ENCODE measurements at regions not wholly inside any gene's neighbourhood (a gene's known extent, or its start where the extent isn't known, plus 50 kb on each side); places are given as distances from the start of the nearest gene placed in this dataset.

DNA sequence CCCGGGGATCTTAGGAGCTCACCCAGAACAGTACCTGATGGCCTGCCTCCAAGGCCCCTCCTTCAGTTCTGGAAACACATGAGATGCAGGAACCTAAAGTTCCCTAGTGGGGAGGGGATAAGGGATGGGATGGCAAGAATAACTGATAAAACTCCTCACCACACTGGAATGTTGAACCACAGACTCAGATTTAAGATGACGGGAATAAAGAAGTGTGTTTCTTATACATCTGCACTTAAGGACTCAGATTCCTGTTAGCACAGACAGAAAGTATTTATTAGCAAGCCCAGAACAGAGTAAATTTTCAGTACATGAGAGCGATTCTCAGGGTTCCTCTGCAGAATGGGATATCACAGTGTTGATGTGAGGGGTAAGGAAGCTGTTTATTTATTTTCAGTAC, 245.2 kb downstream of the TLE3 start:
- DNase-seq = no peak

DNA sequence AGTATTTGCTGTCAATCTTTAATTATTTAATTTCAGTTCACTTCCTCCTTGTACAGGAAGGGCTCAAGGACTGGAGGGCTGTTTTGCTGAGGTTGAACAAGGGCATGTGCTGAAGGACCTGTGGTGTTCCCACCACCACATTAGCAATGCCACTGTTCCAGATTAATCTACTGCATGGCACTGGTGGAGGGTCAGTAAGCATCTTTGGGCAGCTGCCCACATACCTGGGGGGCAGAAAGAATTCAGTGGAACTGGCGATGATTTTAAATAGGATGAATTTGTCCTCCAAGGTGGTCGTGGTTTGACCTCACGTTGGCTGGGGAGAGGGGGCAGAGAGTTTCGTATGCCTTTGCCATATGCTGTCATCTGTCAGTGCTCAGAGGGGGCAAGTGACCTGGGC, 244.8 kb downstream of the TLE3 start:
- DNase-seq = no peak

DNA sequence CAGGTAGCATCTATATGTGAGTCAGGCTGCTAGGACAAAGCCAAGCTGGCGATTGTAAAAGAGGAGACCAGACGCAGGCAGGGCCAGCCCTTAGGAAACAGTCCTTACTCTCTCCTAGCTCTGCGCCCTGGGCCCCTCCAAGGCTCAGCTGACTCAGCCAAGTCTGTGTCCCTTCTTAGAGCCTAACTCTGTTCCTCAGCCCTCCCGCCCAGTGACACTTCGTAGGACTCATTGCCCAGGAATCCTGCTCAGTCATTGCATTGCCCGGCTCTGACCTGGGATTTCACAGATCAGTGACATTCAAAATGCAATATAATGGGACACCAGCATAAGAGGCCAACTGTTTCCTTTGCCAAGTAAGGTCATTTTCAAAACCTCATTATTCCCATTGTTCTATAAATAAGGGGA, 244.2 kb downstream of the TLE3 start:
- no peak for DNase-seq

DNA sequence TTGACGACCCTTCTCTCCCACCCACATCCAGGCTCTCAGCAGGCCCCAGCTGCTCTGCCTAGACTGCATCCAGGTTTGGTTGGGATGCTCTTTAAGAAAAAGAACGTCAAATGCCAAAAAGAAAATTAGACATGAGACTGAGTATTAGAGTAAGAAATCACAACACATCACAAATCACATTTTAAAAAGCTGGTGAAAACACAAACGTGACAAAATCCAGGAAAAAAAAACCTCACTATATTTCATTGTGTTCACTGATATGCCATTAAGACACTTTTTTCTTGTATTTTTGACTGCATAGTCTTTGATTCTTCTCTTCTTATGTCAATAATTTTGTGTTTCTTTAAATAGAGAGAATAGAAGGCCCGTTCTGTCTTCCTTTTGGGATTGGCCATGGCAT, 243.7 kb downstream of the TLE3 start:
- DNase-seq = no peak

DNA sequence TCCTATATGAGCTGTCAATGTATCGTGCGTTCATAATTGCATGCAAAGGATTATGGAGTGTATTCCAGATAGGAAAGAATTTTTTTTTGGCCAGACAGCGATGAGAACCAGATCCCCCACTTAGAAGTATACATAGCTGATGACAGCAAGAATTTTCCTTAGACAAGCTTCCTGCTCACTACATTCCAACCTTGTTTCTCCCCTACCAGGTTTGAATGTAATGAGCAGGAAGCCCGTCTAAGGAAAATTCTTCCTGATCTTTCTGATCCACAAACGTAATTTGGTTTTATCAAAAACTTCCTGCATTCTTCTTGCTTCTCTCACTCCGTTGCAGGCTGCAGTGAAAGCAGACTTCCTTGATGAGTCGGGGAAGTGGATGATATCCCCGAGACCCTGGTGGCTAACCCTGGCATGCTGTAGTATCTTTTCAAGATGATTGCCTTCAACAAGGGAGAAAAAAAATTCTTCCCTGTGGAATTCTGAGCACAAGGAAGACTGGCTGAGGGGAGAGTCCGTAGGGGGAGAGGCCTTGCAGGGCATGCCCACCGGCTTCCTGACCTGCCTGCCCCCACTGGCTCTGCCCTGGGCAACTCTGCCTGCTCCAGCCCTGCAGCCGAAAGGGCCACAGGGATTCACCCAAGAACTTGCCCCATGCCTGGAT, 243.1 kb downstream of the TLE3 start:
- DNase-seq = no peak

DNA sequence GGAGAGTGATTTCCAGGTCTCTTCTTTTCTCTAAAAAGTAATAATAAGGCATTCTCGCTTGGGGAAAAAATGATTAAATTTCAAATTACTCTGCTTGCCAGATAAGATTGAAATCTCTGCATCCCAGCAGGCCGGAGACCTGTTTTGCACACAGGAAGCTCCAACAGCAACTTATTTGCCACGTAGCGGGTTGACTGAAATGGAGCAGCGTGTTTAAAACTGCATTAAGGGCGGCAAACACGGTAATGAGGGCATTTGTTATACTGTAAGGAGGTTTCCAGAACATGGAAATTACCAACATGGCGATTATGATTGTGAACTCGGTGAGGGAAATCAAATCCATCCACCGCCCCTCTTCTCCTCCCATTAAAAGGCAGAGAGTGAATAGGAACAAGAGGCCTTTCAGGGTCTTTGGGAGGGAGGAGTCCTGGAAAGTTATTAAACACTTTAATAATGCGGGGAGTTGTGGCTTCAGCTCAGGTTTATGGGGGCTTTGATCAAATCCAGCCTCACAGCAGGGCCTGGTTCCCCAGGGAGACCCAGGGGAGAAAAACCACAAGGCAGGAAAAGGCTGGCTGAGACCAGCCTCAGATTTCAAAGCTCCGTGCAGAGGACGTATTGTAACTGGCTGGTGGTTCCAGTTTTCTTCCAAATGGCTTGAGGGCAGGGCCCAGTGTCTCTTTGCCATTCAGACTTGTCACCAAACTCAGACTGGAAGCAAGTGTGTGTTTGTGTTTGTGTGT, 242.3 kb downstream of the TLE3 start:
- no peak for DNase-seq

DNA sequence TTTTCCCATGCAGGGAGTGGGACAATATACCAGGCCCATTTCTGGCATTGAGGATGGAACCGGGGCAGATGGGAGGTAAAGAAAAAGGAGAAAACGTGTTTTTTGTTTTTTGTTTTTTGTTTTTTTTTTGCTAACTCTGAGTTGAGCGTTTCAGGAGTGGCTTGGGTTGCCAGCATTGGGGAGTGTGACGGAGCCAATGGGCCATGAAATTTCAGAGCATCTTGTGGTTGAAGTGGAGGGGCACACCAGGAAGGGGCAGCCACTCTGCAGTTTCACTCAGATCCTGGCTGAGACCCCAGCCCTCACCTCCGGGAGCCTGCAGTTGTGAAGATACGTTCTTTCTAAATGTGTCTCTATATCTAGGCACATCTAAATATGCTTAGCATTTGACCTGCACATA, 240.5 kb downstream of the TLE3 start:
- DNase-seq = no peak

DNA sequence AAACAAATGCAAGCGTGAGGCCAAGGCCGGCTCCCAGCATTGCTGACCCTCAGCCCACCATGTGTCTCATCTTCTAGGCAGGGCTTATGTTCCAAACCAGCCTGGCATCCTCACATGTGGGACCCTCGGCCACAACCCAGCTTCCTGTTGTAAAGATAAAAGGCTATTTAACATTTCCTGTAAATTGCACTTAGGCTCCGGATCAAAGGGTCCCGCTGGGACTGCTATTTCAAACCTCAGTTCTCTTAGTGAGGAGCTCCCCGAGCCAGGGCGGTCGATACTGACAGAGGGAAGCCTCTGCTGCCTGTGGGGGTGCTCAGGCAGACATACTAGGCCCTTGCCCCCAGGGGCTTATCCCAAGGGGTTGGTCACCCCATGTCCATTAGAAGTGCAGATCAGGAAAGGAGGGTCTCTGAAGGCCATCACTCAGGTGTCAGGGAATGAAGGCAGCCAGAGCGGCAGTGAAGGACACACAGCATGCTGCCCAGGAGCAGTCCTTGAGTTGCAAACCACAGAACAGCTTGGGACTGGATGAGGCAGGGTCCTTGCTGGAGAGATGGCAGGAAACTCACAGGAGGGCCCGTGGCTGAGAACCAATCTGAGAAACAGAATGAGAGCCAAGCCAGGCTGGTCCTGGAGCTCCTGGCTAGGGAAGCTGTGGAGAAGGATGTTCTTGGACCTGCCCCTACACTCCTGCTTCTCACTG, 239.9 kb downstream of the TLE3 start:
- no peak for DNase-seq

DNA sequence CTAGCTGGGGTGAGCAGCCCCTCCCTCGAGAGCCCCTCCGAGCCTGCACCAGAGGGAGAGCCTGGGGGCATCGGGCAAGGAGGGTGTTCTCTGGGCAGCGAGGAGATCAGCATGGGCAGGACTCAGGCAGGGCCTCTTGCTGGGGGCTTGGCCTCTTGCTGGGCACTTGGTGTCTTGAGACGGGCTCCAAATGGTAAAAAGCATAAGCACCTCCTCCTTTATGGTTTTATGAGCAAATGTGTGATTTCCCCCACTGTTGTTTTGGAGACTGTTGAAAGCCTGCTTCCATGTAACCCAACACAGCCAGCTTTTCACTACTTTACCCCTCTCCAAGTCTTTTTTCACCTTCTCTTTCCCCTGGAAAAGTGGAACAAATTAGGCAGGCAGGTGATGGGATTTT, 239.3 kb downstream of the TLE3 start:
- DNase-seq = no peak

DNA sequence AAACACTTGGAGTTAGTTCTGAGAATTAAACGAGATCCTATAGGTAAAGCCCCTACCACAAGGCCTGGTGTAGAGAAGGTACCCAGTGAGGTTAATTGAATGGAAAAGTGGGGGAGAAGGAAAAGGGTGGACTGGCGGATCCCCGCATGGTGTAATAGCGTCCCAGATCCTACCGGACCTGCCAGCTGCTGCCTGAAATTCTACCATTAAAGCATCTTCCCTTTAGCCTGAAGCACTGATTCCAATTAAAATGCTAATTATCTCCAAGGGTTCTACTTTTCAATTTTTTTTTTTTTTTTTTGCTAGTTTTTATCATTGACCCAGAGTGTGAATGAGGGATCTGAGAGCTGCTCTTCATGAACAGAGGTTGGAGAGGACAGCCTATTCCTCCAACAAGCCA, 237.9 kb downstream of the TLE3 start:
- DNase-seq = no peak

DNA sequence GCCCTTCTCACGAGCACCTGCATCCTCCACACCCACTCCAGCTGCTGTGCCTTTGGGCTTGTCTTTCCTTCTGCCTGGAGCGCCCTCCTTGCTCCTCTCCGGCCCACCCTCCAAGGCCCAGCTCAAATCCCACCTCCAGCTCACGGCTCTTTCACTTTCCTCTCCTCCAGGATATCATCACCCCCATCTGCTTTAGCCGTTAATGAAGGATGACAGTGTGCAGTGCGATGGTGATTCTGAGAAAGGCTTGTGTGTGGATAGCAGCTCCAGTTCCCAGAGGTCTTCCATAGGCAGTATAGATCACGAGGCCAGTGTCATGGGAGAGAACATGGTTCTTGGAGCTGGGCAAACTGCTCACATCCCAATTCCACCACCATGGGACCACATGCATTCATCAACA, 237.4 kb downstream of the TLE3 start:
- DNase-seq = no peak

DNA sequence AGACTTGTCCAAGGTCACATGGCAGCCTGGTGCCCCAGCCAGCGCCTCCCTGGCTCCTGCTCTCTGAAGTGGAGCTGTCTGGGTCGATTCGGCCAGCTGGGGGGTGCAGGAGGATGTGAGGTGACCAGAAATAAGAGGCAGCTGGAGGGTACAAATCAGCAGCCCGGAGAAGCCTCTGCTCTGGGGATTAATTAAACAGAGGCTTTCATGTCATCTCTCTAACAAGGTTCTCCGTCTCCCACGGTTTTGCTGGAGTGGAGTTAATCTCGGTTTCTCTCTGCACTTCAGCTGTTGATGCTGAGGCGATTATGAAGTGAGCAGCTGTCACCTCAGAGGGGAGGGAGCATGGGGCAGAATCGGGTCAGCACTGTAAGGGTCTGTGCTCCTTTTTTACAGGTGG, 236.8 kb downstream of the TLE3 start:
- DNase-seq = no peak

DNA sequence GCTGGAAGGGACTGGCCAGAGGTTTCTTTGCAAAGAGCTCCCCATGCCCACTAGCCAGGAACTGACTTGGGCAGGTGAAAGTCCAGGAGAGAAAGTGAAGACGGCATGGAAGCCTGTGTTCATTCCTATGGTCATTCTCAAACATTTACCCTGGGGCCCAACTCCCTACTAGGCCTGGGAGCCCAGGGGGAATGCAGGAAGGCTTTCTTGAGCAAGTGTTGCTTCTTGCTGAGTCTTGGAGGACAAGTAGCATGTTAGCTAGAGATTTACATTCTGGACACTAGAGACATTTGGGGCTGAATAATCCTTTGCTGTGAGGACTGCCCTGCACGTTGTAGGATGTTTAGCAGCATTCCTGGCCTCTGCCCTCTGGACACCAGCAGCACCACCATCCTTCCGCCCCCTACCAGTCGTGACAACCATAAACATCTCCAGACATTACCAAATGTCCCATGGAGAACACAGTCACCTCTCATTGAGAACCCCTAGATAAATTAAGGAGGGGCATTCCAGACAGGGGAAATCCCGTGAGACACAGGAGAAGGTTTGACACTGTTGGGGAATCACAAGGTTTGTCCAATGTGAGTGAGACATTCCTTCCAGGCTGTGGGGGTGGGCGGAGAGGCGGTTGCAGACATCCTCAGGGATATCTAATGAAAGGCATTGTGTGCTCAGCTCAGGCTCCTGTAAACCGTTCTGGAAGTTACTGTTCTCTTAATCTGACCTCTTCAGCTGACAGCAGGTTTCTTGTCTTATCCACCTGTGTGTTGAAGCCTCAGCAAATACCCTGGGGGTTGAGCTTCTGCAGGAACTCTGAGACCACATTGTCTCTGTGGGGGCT, 236.2 kb downstream of the TLE3 start:
- DNase-seq = no peak

DNA sequence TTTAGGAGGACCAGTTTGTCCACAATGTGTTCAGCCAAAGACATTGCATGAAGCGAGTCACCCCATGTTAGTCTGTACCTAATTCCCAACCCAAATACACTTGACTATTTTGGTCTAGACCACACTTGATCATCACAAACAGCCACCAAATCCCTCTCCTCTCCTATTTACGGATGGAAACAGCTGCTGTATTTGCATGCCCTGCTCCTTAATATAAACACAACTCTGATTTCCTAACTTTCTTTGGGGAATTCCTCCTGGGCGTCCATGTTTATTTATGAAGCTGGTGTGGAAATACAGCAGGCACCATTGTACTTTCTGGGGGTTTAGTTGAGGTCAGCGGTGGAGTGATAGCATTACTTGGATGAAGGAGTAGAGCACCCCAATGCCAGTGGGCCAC, 235.2 kb downstream of the TLE3 start:
- DNase-seq = no peak

DNA sequence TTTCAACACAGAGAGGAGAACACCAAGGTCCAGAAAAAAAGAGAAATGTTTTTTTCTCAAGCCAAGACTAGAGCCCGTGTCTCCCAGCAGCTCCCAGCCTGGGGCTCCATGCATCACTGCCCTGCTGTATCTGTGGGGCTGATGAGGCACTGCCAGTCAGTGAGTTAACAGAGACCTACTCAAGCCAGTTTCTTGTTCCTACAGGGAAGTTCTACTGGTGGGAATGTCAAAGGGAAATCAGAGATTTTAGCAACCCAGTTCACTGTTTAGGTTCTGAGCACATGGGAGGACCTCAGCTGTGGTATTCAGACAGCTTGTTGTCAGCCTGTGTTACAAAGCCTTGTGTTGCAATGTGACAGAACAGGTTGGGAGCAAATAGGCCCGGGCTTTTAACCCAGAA, 234.3 kb downstream of the TLE3 start:
- no peak for DNase-seq

DNA sequence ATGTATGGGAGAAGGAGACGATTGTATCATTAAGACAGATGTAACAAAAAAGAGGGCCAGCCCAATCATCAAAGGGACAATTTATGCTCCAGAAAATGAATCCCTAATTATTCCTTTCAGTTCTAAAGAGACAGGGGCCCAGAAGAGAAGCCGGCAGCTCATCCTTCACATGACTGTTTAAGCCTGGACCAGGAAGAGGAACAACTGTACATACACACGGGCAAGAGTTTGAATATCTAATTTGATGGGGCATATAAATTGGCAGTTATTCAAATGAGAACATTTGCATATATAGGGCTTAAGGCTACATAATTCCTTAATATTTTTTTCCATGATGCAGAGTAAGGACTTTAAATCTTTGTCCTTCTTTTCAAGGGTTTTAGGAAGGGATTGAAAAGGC, 232.3 kb downstream of the TLE3 start:
- DNase-seq = no peak

DNA sequence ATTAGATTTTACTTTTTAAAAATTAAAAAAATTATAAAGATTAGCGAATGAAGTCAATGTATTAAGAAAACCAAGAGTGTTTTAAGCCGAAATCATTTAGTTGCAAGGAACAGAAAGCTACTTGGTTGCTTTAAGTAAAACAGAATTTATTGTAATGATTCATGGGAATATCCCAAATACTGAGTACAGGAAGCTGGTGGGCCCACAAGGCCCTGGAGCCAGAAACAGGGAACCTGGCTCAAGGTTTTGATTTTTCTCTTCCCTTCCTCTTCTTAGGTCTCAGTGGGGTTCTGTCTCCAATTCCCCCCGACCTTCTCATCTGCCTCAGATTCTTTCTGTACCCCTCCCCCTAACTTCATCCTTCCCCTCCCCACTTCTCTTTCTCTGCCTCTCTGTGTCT, 229.0 kb downstream of the TLE3 start:
- DNase-seq = no peak

DNA sequence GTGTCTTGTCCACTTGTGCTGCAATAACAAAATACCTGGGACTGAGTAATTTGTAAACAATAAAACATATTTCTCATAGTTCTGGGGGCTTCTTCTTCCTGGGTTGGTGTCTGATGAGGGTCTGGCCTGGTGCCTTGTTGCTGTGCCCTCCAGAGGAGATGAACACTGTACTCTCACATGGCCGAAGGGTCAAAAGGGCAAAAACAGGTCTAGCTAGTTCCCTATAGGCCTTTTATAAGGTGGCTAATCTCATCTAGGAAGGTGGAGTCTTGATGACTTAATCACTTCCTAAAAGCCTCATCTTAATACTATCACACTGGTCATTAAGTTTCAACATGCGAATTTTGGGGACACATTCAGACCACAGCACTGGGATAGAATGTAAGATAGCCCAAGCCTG, 228.4 kb downstream of the TLE3 start:
- DNase-seq = no peak

DNA sequence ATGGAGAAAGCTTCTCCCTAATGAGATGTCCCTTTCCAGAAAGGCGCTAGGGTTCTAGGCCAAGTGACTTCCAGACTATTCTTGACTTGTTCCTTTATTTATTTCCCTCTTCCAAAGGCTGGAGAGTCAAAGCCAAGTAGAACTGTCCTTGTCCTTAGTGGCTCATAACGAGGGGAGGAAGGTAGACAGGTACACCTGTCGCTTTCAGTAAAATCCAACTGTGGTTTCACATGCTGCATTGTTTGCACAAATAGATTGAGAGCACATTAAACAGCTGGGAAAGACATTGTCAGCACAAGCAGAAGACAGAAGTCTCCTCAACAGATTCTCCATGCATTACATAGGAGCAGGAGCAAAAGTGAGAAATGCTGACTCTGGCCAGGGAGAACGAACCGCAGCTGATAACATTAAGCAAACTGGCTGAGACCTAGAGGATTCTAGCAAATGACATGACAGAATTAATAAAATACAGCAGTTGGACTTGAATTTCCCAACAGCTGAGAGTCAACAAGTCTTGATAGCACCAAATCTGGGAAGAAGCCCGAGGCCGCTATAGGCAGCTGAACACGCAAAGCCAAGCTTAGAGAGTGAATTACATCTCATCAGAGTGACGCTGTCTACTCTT, 227.7 kb downstream of the TLE3 start:
- no peak for DNase-seq

DNA sequence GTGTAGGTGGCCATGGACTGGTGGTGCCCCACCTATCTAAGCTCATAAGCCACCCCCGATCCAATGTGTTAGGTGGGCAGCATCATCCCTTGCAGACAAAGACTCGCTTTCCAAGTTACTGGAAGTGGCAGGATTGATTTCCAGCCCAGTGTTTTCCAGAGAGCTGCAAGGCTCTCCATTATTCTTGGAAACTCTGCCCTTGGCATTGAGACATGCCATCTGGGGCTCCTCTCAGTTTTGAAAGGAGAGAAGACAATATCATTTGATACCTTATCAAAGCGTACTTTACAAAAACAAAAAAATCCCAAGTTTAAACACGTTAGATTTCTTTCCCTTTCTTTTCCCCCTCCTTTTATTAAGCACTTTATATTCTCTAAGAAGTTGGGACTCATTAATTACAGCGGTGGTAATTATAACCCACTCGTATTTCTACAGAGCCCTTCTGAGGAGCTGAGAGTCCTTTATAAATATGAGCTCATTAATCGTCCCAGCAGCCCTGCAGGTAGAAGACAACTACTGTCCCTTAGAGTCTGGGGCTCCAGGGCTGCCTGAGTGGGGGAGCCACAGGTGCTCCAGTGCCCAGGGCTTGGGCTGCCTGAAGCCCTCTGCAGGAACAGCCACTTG, 226.1 kb downstream of the TLE3 start:
- DNase-seq = no peak

DNA sequence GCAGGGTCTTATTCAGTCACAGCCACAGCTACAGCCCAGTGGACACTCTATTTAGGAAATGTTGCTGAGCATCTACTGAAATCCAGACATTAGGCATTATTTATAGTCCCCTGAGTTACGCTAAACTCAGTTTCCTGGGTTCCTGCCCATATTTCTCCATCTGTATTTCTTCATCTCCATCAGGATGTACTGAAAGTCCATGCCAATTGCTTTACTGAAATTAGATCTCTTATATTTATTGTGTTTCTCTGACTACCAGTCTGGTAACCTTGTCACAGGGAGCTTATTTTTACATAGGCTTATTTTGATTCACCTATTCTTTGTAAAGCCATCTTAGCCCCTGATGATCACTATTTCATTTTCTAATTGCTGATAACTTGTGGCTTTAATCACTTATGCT, 223.9 kb downstream of the TLE3 start:
- DNase-seq = no peak

DNA sequence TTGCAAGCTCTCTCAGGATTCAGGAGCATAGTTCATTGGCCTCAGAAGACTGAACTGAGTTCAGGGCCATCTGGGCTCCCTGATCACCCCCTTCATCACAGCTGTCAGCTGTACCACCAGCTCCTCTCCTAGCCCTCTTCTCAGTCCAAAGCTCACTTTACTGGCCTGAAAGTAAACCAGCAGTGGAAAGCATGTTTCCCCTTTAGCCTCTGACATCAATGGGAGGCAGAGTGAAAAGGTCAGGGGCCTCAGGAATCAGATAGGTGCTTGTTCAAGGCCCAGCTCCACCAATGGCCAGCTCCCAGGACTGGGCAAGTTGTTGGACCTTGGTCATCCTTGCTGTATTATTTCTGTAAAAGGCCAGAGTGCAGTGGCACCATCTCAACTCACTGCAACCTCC, 223.4 kb downstream of the TLE3 start:
- no peak for DNase-seq

Measured in SHP77 treated with DMSO at 0.1 percent for 48 hours (cell line).